ENCODE measurements at regions not wholly inside any gene's neighbourhood (a gene's known extent, or its start where the extent isn't known, plus 50 kb on each side); places are given as distances from the start of the nearest gene placed in this dataset.

- H3F3A ChIP-seq (ENCODE audit: insufficient read depth, low read length): no peaks in the 10 kb centered on the region
- H3K27ac ChIP-seq (ENCODE audit: low read length): no peak overlapping the region
- H3K27me3 ChIP-seq (replicated peaks; ENCODE audit: insufficient read depth, low read length): no peaks in the 10 kb centered on the region
- no peak overlapping the region for H3K9ac ChIP-seq (ENCODE audit: low read length)
- no peaks in the 10 kb centered on the region for H3K36me3 ChIP-seq (replicated peaks; ENCODE audit: insufficient read depth, low read length)
- H3K79me2 ChIP-seq (ENCODE audit: low read length): no peaks in the 10 kb centered on the region
- no peak overlapping the region for H2AFZ ChIP-seq (ENCODE audit: low read length)
- H3K4me3 ChIP-seq (ENCODE audit: low read length): no peak overlapping the region
- H3K4me1 ChIP-seq (ENCODE audit: low read length): no peaks in the 10 kb centered on the region
- H3K9me3 ChIP-seq (replicated peaks; ENCODE audit: insufficient read depth, low read length): no peaks in the 10 kb centered on the region
- TF ChIP-seq EZH2phosphoT487 (IDR thresholded peaks at IDR 0.05; ENCODE audit: low read length) (no peak), CTCF (IDR thresholded peaks at IDR 0.05; ENCODE audit: low read length) (no peak), EZH2 (optimal IDR thresholded peaks at IDR 0.05; ENCODE audit: low read depth, low read length) (no peak)
- no peaks in the 10 kb centered on the region for H4K20me1 ChIP-seq (ENCODE audit: insufficient read depth, low read length)
- no peak for DNase-seq
- no peak overlapping the region for H3K4me2 ChIP-seq (ENCODE audit: low read depth, low read length)
- no peaks in the 10 kb centered on the region for H3K9me2 ChIP-seq (replicated peaks; ENCODE audit: insufficient read depth, low read length)
These were observed 136.9 kb upstream of the GBE1 start for GRCh38 chr3:81898336-81898735.

GRCh38 chr3:81894598-81894997 lies 133.2 kb upstream of the GBE1 start:
- H3K4me3 ChIP-seq (ENCODE audit: low read length): no peak overlapping the region
- no peak for DNase-seq
- H3K36me3 ChIP-seq (replicated peaks; ENCODE audit: insufficient read depth, low read length): no peaks in the 10 kb centered on the region
- TF ChIP-seq EZH2phosphoT487 (IDR thresholded peaks at IDR 0.05; ENCODE audit: low read length) (no peak), EZH2 (optimal IDR thresholded peaks at IDR 0.05; ENCODE audit: low read depth, low read length) (no peak), CTCF (IDR thresholded peaks at IDR 0.05; ENCODE audit: low read length) (no peak)
- no peaks in the 10 kb centered on the region for H3F3A ChIP-seq (ENCODE audit: insufficient read depth, low read length)
- H3K27me3 ChIP-seq (replicated peaks; ENCODE audit: insufficient read depth, low read length): no peaks in the 10 kb centered on the region
- H3K9ac ChIP-seq (ENCODE audit: low read length): no peak overlapping the region
- no peaks in the 10 kb centered on the region for H4K20me1 ChIP-seq (ENCODE audit: insufficient read depth, low read length)
- H3K79me2 ChIP-seq (ENCODE audit: low read length): no peaks in the 10 kb centered on the region
- H3K4me2 ChIP-seq (ENCODE audit: low read depth, low read length): no peak overlapping the region
- no peaks in the 10 kb centered on the region for H3K4me1 ChIP-seq (ENCODE audit: low read length)
- H2AFZ ChIP-seq (ENCODE audit: low read length): no peak overlapping the region
- no peak overlapping the region for H3K27ac ChIP-seq (ENCODE audit: low read length)
- H3K9me3 ChIP-seq (replicated peaks; ENCODE audit: insufficient read depth, low read length): no peaks in the 10 kb centered on the region
- H3K9me2 ChIP-seq (replicated peaks; ENCODE audit: insufficient read depth, low read length): no peaks in the 10 kb centered on the region

- no peaks in the 10 kb centered on the region for H3K27me3 ChIP-seq (replicated peaks; ENCODE audit: insufficient read depth, low read length)
- no peak overlapping the region for H3K9ac ChIP-seq (ENCODE audit: low read length)
- no peaks in the 10 kb centered on the region for H3F3A ChIP-seq (ENCODE audit: insufficient read depth, low read length)
- H3K4me3 ChIP-seq (ENCODE audit: low read length): no peak overlapping the region
- H2AFZ ChIP-seq (ENCODE audit: low read length): no peak overlapping the region
- no peaks in the 10 kb centered on the region for H4K20me1 ChIP-seq (ENCODE audit: insufficient read depth, low read length)
- no peaks in the 10 kb centered on the region for H3K9me2 ChIP-seq (replicated peaks; ENCODE audit: insufficient read depth, low read length)
- TF ChIP-seq CTCF (IDR thresholded peaks at IDR 0.05; ENCODE audit: low read length) (no peak), EZH2phosphoT487 (IDR thresholded peaks at IDR 0.05; ENCODE audit: low read length) (no peak), EZH2 (optimal IDR thresholded peaks at IDR 0.05; ENCODE audit: low read depth, low read length) (no peak)
- no peak overlapping the region for H3K4me2 ChIP-seq (ENCODE audit: low read depth, low read length)
- H3K27ac ChIP-seq (ENCODE audit: low read length): no peak overlapping the region
- no peaks in the 10 kb centered on the region for H3K4me1 ChIP-seq (ENCODE audit: low read length)
- no peaks in the 10 kb centered on the region for H3K36me3 ChIP-seq (replicated peaks; ENCODE audit: insufficient read depth, low read length)
- no peaks in the 10 kb centered on the region for H3K9me3 ChIP-seq (replicated peaks; ENCODE audit: insufficient read depth, low read length)
- H3K79me2 ChIP-seq (ENCODE audit: low read length): no peaks in the 10 kb centered on the region
- no peak for DNase-seq
These were observed 129.8 kb upstream of the GBE1 start for GRCh38 chr3:81891055-81891895.

Data from MM.1S (cell line).